ENCODE measurements at regions not wholly inside any gene's neighbourhood (a gene's known extent, or its start where the extent isn't known, plus 50 kb on each side); places are given as distances from the start of the nearest gene placed in this dataset.

- peaks cover 3% of the 10 kb centered on the region for H3K27me3 Mint-ChIP-seq (ENCODE audit: unreplicated experiment)
- H3K36me3 Mint-ChIP-seq (ENCODE audit: unreplicated experiment) = no peaks in the 10 kb centered on the region
- no peak for DNase-seq
- TF ChIP-seq, protein P1, sequence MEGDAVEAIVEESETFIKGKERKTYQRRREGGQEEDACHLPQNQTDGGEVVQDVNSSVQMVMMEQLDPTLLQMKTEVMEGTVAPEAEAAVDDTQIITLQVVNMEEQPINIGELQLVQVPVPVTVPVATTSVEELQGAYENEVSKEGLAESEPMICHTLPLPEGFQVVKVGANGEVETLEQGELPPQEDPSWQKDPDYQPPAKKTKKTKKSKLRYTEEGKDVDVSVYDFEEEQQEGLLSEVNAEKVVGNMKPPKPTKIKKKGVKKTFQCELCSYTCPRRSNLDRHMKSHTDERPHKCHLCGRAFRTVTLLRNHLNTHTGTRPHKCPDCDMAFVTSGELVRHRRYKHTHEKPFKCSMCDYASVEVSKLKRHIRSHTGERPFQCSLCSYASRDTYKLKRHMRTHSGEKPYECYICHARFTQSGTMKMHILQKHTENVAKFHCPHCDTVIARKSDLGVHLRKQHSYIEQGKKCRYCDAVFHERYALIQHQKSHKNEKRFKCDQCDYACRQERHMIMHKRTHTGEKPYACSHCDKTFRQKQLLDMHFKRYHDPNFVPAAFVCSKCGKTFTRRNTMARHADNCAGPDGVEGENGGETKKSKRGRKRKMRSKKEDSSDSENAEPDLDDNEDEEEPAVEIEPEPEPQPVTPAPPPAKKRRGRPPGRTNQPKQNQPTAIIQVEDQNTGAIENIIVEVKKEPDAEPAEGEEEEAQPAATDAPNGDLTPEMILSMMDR (IDR thresholded peaks at IDR 0.05; ENCODE audit: partially characterized antibody, unreplicated experiment) = no peak
- peaks cover 18% of the 10 kb centered on the region for H3K4me1 Mint-ChIP-seq (ENCODE audit: low read depth, unreplicated experiment)
- peaks cover 8% of the 10 kb centered on the region for H3K9me3 Mint-ChIP-seq (ENCODE audit: unreplicated experiment)
- no peak overlapping the region for H3K4me3 Mint-ChIP-seq (ENCODE audit: unreplicated experiment)
- H3K27ac Mint-ChIP-seq (ENCODE audit: unreplicated experiment) = no peak overlapping the region
Measured at GRCh38 chr2:129799036-129799958, 180.2 kb upstream of the RAB6C start.

GRCh38 chr2:129800285-129800684 lies 179.2 kb upstream of the RAB6C start:
- TF ChIP-seq, protein P1 (IDR thresholded peaks at IDR 0.05; ENCODE audit: partially characterized antibody, unreplicated experiment) = no peak

DNA sequence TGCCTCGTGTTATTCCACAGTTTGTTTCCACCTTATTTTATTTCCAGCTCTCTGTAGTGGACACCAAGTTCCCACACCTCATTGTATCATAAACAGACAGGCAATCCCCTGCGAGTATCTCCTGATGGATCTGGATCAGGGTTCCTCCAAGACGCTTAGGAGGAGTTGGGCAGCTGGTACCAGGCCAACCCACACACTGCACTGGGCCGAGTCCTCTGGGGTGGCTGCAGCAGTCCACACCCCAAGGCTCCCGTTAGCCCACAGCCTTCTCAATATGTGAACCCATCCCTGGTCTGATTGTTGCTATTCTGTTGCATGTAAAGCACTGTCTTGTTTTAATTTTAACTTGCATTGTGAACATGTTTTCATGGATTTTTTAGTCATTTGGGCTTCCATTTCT lies 178.8 kb upstream of the RAB6C start:
- no peak overlapping the region for H3K4me3 Mint-ChIP-seq (ENCODE audit: unreplicated experiment)
- no peaks in the 10 kb centered on the region for H3K9me3 Mint-ChIP-seq (ENCODE audit: unreplicated experiment)

More at GRCh38 chr2:129800285-129800684, 179.2 kb upstream of the RAB6C start:
- Mint-ChIP-seq H3K4me3 (ENCODE audit: unreplicated experiment) (no peak overlapping the region), H3K9me3 (ENCODE audit: unreplicated experiment) (peaks cover 1% of the 10 kb centered on the region), H3K27ac (ENCODE audit: unreplicated experiment) (no peak overlapping the region), H3K27me3 (ENCODE audit: unreplicated experiment) (peaks cover under 1% of the 10 kb centered on the region), H3K36me3 (ENCODE audit: unreplicated experiment) (no peaks in the 10 kb centered on the region), H3K4me1 (ENCODE audit: low read depth, unreplicated experiment) (peaks cover 25% of the 10 kb centered on the region)
- DNase-seq = no peak

GRCh38 chr2:129801575-129801974 lies 177.9 kb upstream of the RAB6C start:
- peaks cover 4% of the 10 kb centered on the region for H3K27me3 Mint-ChIP-seq (ENCODE audit: unreplicated experiment)
- no peak for DNase-seq
- no peak overlapping the region for H3K4me3 Mint-ChIP-seq (ENCODE audit: unreplicated experiment)
- TF ChIP-seq, protein P1 (IDR thresholded peaks at IDR 0.05; ENCODE audit: partially characterized antibody, unreplicated experiment) = no peak
- H3K4me1 Mint-ChIP-seq (ENCODE audit: low read depth, unreplicated experiment) = peaks cover 31% of the 10 kb centered on the region
- no peaks in the 10 kb centered on the region for H3K36me3 Mint-ChIP-seq (ENCODE audit: unreplicated experiment)
- H3K9me3 Mint-ChIP-seq (ENCODE audit: unreplicated experiment) = peaks cover 2% of the 10 kb centered on the region
- H3K27ac Mint-ChIP-seq (ENCODE audit: unreplicated experiment) = no peak overlapping the region

More for the DNA sequence above, 178.8 kb upstream of the RAB6C start:
- H3K36me3 Mint-ChIP-seq (ENCODE audit: unreplicated experiment) = no peaks in the 10 kb centered on the region
- H3K27ac Mint-ChIP-seq (ENCODE audit: unreplicated experiment) = peak overlapping the region; percentile 46
- TF ChIP-seq, protein P1 (IDR thresholded peaks at IDR 0.05; ENCODE audit: partially characterized antibody, unreplicated experiment) = no peak
- H3K4me1 Mint-ChIP-seq (ENCODE audit: low read depth, unreplicated experiment) = peaks cover 25% of the 10 kb centered on the region
- DNase-seq = no peak
- H3K27me3 Mint-ChIP-seq (ENCODE audit: unreplicated experiment) = peaks cover under 1% of the 10 kb centered on the region

GRCh38 chr2:129802290-129802689 lies 177.2 kb upstream of the RAB6C start:
- TF ChIP-seq, protein P1 (IDR thresholded peaks at IDR 0.05; ENCODE audit: partially characterized antibody, unreplicated experiment) = no peak
- Mint-ChIP-seq H3K4me1 (ENCODE audit: low read depth, unreplicated experiment) (peaks cover 34% of the 10 kb centered on the region), H3K36me3 (ENCODE audit: unreplicated experiment) (no peaks in the 10 kb centered on the region), H3K27ac (ENCODE audit: unreplicated experiment) (no peak overlapping the region), H3K27me3 (ENCODE audit: unreplicated experiment) (peaks cover 5% of the 10 kb centered on the region), H3K9me3 (ENCODE audit: unreplicated experiment) (peaks cover 2% of the 10 kb centered on the region), H3K4me3 (ENCODE audit: unreplicated experiment) (no peak overlapping the region)
- no peak for DNase-seq

Data from glutamatergic neuron (in vitro differentiated cells).